Gastrocnemius medialis (tissue), 4 donors: ENCODE measurements at regions not wholly inside any gene's neighbourhood (a gene's known extent, or its start where the extent isn't known, plus 50 kb on each side); places are given as distances from the start of the nearest gene placed in this dataset.

ENCODE experiments used
- ATAC-seq, 2 donors: fragments of 150-250 bp; one replicate each; pipeline ENCODE4 v1.9.1; 2016
- DNase-seq, 2 donors: peaks; one replicate each; pipeline ENCODE4 v3.0.0-alpha.2; 2019
- H3K27ac ChIP-seq, 4 donors: fragments of 200-600 bp; sonication (generic); 1 replicate in 1 of 4; 2 replicates in 3 of 4; pipeline ENCODE4 v1.5.1; 2016 to 2018; ENCODE audit warnings: mild to moderate bottlenecking in 2 of 4, moderate library complexity in 1 of 4
- H3K27me3 ChIP-seq, 3 donors: fragments of 200-600 bp; sonication (generic) in 2 of 3; 1 replicate in 1 of 3; 2 replicates in 2 of 3; pipeline versions ENCODE4 v1.5.1 to v1.6.0; 2016 to 2019; ENCODE audit warnings: mild to moderate bottlenecking in 1 of 3, moderate library complexity in 1 of 3
- H3K36me3 ChIP-seq, 2 donors: fragments of 200-600 bp; sonication (generic) in 1 of 2; one replicate each; pipeline ENCODE4 v1.5.1; 2017 to 2018
- H3K4me1 ChIP-seq, 2 donors: fragments of 200-600 bp; sonication (generic) in 1 of 2; one replicate each; pipeline ENCODE4 v1.5.1; 2016 to 2017; ENCODE audit warnings: mild to moderate bottlenecking in 2 of 2
- H3K4me3 ChIP-seq, 4 donors: fragments of 200-600 bp; sonication (generic) in 3 of 4; 1 replicate in 1 of 4; 2 replicates in 3 of 4; pipeline ENCODE4 v1.5.1; 2016 to 2019; ENCODE audit warnings: mild to moderate bottlenecking in 2 of 4
- H3K9me3 ChIP-seq, 3 donors: fragments of 200-600 bp; sonication (generic) in 2 of 3; 1 replicate in 1 of 3; 2 replicates in 2 of 3; pipeline ENCODE4 v1.5.1; 2016 to 2019
- CTCF ChIP-seq, 5 experiments: fragments of 450-650 bp in 3 of 5; fragments of 200-600 bp in 2 of 5; sonication (generic) in 2 of 5; IDR thresholded peaks in 4 of 5; conservative IDR thresholded peaks in 1 of 5; 1 replicate in 4 of 5; 2 replicates in 1 of 5; pipeline ENCODE4 v1.5.1; 2016 to 2019; ENCODE audit warnings: antibody characterized with exemption in 5 of 5, mild to moderate bottlenecking in 3 of 5, moderate library complexity in 3 of 5
- POLR2A ChIP-seq, 2 donors: fragments of 450-650 bp; IDR thresholded peaks; one replicate each; pipeline ENCODE4 v1.6.1; 2017; ENCODE audit warnings: antibody characterized with exemption in 2 of 2, mild to moderate bottlenecking in 2 of 2, moderate library complexity in 2 of 2
- in situ Hi-C, 4 donors: fragments of 200-750 bp; cut with MboI; loops; one replicate each; pipeline versions ENCODE4 v1.15.0 to v1.8.0; 2017; ENCODE audit warnings: low sequenced_read_pairs in 4 of 4
- intact Hi-C: fragments of 100-400 bp; cut with DNase I; formaldehyde crosslinking; loops from one replicate; pipeline ENCODE4 v1.15.1; 2023; ENCODE audit warnings: low total_unique reads

GRCh38 chr11:57124917-57125316, 56.8 kb upstream of the LRRC55 start:
- no peak for ATAC-seq
- no peak overlapping the region for H3K27ac ChIP-seq
- TF ChIP-seq CTCF (IDR thresholded peaks at IDR 0.05 in 4 of 5, conservative IDR thresholded peaks at IDR 0.05 in 1 of 5) (no peak), POLR2A (IDR thresholded peaks at IDR 0.05) (no peak)
- H3K4me3 ChIP-seq: no peak overlapping the region
- no peaks in the 10 kb centered on the region for H3K27me3 ChIP-seq
- in situ Hi-C loops (loop anchor here in 1 of 4 donors (25.0 kb wide), 1 partner anchor 237 kb away; no protein-coding TSS in a partner anchor), intact Hi-C loops (no loop called here)
- H3K9me3 ChIP-seq: no peaks in the 10 kb centered on the region
- no peak for DNase-seq
- no peaks in the 10 kb centered on the region for H3K36me3 ChIP-seq
- peaks cover 0 to 9% of the 10 kb centered on the region in 2 donors for H3K4me1 ChIP-seq

GRCh38 chr11:57126766-57127400, 54.9 kb upstream of the LRRC55 start:
- in situ Hi-C loops: no loop called here
- Histone ChIP-seq H3K4me1 (peaks cover 0 to 5% of the 10 kb centered on the region in 2 donors), H3K9me3 (no peaks in the 10 kb centered on the region), H3K36me3 (no peaks in the 10 kb centered on the region), H3K27ac (no peak overlapping the region), H3K4me3 (no peak overlapping the region), H3K27me3 (no peaks in the 10 kb centered on the region)
- ATAC-seq (no peak), DNase-seq (no peak)
- intact Hi-C loops: no loop called here
- TF ChIP-seq POLR2A (IDR thresholded peaks at IDR 0.05): no peak
- TF ChIP-seq CTCF (IDR thresholded peaks at IDR 0.05 in 4 of 5, conservative IDR thresholded peaks at IDR 0.05 in 1 of 5): no peak

- no peaks in the 10 kb centered on the region for H3K9me3 ChIP-seq
- in situ Hi-C loops (loop anchor here in 2 of 4 donors (5.0 kb wide), 2 partner anchors 116 to 121 kb away; no protein-coding TSS in a partner anchor), intact Hi-C loops (loop anchor here (2.0 kb wide), 1 partner anchor 118 kb away; no protein-coding TSS in a partner anchor)
- no peak overlapping the region for H3K4me3 ChIP-seq
- no peak overlapping the region for H3K27ac ChIP-seq
- no peaks in the 10 kb centered on the region for H3K4me1 ChIP-seq
- no peaks in the 10 kb centered on the region for H3K27me3 ChIP-seq
- TF ChIP-seq POLR2A (IDR thresholded peaks at IDR 0.05) (no peak), CTCF (IDR thresholded peaks at IDR 0.05 in 4 of 5, conservative IDR thresholded peaks at IDR 0.05 in 1 of 5) (peak; percentile 32 to 56 (median 52))
- no peak for DNase-seq
- H3K36me3 ChIP-seq: no peaks in the 10 kb centered on the region
- no peak for ATAC-seq
Observed at GRCh38 chr11:57131080-57131790, 50.5 kb upstream of the LRRC55 start.
